ENCODE measurements at regions not wholly inside any gene's neighbourhood (a gene's known extent, or its start where the extent isn't known, plus 50 kb on each side); places are given as distances from the start of the nearest gene placed in this dataset.
A peak's percentile ranks its signal among the peaks of the same experiment; 100 is the strongest.

GRCh38 chr1:81233591-81233990 is 567.1 kb upstream of the ADGRL2 start:
- H3K4me2 ChIP-seq (replicated peaks; ENCODE audit: extremely low read depth, low read length, poor library complexity, severe bottlenecking) = no peak overlapping the region
- H3K4me3 ChIP-seq (replicated peaks in 1 of 3; ENCODE audit: low read depth in 2 of 3, low read length in 3 of 3) = no peak overlapping the region
- no peak overlapping the region for H3K9ac ChIP-seq (ENCODE audit: insufficient read depth, low read length, poor library complexity, severe bottlenecking)
- H2AFZ ChIP-seq (ENCODE audit: insufficient read depth, low read depth, low read length, poor library complexity, severe bottlenecking) = no peak overlapping the region
- TF ChIP-seq CTCF (IDR thresholded peaks at IDR 0.05) = no peak
- no peaks in the 10 kb centered on the region for H3K79me2 ChIP-seq (ENCODE audit: insufficient read depth, low read length)
- Mint-ChIP-seq H3K27ac (no peak overlapping the region), H3K4me1 (peaks cover 32% of the 10 kb centered on the region), H3K9me3 (no peaks in the 10 kb centered on the region), H3K27me3 (ENCODE audit: low read depth in 3 of 3) (no peaks in the 10 kb centered on the region), H3K36me3 (no peaks in the 10 kb centered on the region), H3K4me3 (no peak overlapping the region)
- DNase-seq = no peak
- H3K27me3 ChIP-seq (ENCODE audit: control insufficient read depth in 2 of 2, insufficient read depth in 2 of 2, low read length in 2 of 2) = no peaks in the 10 kb centered on the region
- H3K36me3 ChIP-seq (replicated peaks in 1 of 2; ENCODE audit: control insufficient read depth in 1 of 2, insufficient read depth in 2 of 2, low read length in 2 of 2) = no peaks in the 10 kb centered on the region
- H3K4me1 ChIP-seq (ENCODE audit: control insufficient read depth in 1 of 2, insufficient read depth in 2 of 2, low read length in 2 of 2) = peaks cover 0 to 10% of the 10 kb centered on the region in 2 donors
- intact Hi-C loops (cut with micrococcal nuclease) = no loop called here
- H3K27ac ChIP-seq (ENCODE audit: low read depth in 1 of 2, low read length in 2 of 2) = no peak overlapping the region
- WGBS (ENCODE audit: insufficient coverage) = no CpG with 5 or more reads among the region's 1 CpG
- H4K20me1 ChIP-seq (ENCODE audit: insufficient read depth, low read length) = no peaks in the 10 kb centered on the region
- no peaks in the 10 kb centered on the region for H3K9me3 ChIP-seq (replicated peaks in 1 of 2; ENCODE audit: control insufficient read depth in 1 of 2, insufficient read depth in 1 of 2, low read length in 2 of 2)

GRCh38 chr1:81232420-81232819 is 568.3 kb upstream of the ADGRL2 start:
- Mint-ChIP-seq H3K36me3 (no peaks in the 10 kb centered on the region), H3K27me3 (ENCODE audit: low read depth in 3 of 3) (no peaks in the 10 kb centered on the region), H3K27ac (no peak overlapping the region), H3K9me3 (no peaks in the 10 kb centered on the region), H3K4me1 (peaks cover 21% of the 10 kb centered on the region), H3K4me3 (no peak overlapping the region)
- WGBS (ENCODE audit: insufficient coverage) = 17% methylated on average over 1 of the region's 5 CpGs
- H3K27me3 ChIP-seq (ENCODE audit: control insufficient read depth in 2 of 2, insufficient read depth in 2 of 2, low read length in 2 of 2) = no peaks in the 10 kb centered on the region
- no peaks in the 10 kb centered on the region for H3K79me2 ChIP-seq (ENCODE audit: insufficient read depth, low read length)
- H3K36me3 ChIP-seq (replicated peaks in 1 of 2; ENCODE audit: control insufficient read depth in 1 of 2, insufficient read depth in 2 of 2, low read length in 2 of 2) = no peaks in the 10 kb centered on the region
- no peak overlapping the region for H3K4me3 ChIP-seq (replicated peaks in 1 of 3; ENCODE audit: low read depth in 2 of 3, low read length in 3 of 3)
- no peak for DNase-seq
- H4K20me1 ChIP-seq (ENCODE audit: insufficient read depth, low read length) = no peaks in the 10 kb centered on the region
- intact Hi-C loops (cut with micrococcal nuclease) = no loop called here
- peaks cover 0 to 5% of the 10 kb centered on the region in 2 donors for H3K4me1 ChIP-seq (ENCODE audit: control insufficient read depth in 1 of 2, insufficient read depth in 2 of 2, low read length in 2 of 2)
- no peak overlapping the region for H3K9ac ChIP-seq (ENCODE audit: insufficient read depth, low read length, poor library complexity, severe bottlenecking)
- no peaks in the 10 kb centered on the region for H3K9me3 ChIP-seq (replicated peaks in 1 of 2; ENCODE audit: control insufficient read depth in 1 of 2, insufficient read depth in 1 of 2, low read length in 2 of 2)
- H3K4me2 ChIP-seq (replicated peaks; ENCODE audit: extremely low read depth, low read length, poor library complexity, severe bottlenecking) = no peak overlapping the region
- TF ChIP-seq CTCF (IDR thresholded peaks at IDR 0.05) = no peak
- H2AFZ ChIP-seq (ENCODE audit: insufficient read depth, low read depth, low read length, poor library complexity, severe bottlenecking) = peak overlapping the region; percentile 6
- no peak overlapping the region for H3K27ac ChIP-seq (ENCODE audit: low read depth in 1 of 2, low read length in 2 of 2)
